ENCODE measurements at regions not wholly inside any gene's neighbourhood (a gene's known extent, or its start where the extent isn't known, plus 50 kb on each side); places are given as distances from the start of the nearest gene placed in this dataset.
"Not testable (repeated sequence)": the region's sequence is repeated elsewhere in the genome, so short reads cannot be mapped to it uniquely, and the experiment has no call there.

DNA sequence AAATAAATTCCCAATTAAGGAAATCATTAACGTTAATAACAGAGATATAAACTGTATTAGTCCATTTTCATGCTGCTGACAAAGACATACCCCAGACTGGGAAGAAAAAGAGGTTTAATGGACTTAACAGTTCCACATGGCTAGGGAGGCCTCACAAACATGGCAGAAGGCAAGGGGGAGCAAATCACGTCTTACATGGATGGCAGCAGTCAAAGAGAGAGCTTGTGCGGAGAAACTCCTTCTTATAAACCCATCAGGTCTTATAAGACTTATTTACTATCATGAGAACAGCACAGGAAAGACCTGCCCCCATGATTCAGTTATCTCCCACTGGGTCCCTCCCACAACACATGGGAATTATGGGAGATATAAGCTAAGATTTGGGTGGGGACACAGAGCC is 161.3 kb downstream of the LNPK start:
- TF ChIP-seq, protein P1, sequence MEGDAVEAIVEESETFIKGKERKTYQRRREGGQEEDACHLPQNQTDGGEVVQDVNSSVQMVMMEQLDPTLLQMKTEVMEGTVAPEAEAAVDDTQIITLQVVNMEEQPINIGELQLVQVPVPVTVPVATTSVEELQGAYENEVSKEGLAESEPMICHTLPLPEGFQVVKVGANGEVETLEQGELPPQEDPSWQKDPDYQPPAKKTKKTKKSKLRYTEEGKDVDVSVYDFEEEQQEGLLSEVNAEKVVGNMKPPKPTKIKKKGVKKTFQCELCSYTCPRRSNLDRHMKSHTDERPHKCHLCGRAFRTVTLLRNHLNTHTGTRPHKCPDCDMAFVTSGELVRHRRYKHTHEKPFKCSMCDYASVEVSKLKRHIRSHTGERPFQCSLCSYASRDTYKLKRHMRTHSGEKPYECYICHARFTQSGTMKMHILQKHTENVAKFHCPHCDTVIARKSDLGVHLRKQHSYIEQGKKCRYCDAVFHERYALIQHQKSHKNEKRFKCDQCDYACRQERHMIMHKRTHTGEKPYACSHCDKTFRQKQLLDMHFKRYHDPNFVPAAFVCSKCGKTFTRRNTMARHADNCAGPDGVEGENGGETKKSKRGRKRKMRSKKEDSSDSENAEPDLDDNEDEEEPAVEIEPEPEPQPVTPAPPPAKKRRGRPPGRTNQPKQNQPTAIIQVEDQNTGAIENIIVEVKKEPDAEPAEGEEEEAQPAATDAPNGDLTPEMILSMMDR (IDR thresholded peaks at IDR 0.05; ENCODE audit: insufficient read depth, low read depth, low read length) = not testable (repeated sequence)
- not testable (repeated sequence) for TF ChIP-seq EZH2 (IDR thresholded peaks at IDR 0.05; ENCODE audit: insufficient read depth, low read length)
